CD4-positive, alpha-beta T cell treated with Interleukin-4 for 4 hours (primary cell): ENCODE measurements at regions not wholly inside any gene's neighbourhood (a gene's known extent, or its start where the extent isn't known, plus 50 kb on each side); places are given as distances from the start of the nearest gene placed in this dataset.

Source experiments
- DNase-seq: peaks from one replicate; pipeline ENCODE4 v3.0.0-alpha.2; 2020

- no peak for DNase-seq
These were observed 237.5 kb upstream of the SLC35B3 start for GRCh38 chr6:8672882-8673281.

DNA sequence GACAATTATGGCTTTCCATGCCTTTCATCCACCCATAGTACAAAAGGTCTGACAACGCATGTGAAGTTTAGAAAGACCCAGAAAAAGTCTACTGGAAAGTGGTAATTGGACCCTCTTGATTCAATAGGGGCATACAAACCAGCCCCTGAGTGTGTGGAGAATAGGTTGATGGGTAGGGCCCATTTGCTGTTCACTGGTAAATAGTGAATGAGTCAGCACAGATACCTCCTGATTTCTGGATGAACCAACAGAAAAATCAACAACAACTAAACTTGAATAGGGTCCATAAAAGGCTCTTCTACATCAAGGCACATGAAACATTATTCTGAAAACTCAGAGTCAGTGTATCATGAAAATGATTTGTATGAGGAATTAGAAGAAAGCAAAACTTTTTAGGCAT lies 235.4 kb upstream of the SLC35B3 start:
- no peak for DNase-seq

DNA sequence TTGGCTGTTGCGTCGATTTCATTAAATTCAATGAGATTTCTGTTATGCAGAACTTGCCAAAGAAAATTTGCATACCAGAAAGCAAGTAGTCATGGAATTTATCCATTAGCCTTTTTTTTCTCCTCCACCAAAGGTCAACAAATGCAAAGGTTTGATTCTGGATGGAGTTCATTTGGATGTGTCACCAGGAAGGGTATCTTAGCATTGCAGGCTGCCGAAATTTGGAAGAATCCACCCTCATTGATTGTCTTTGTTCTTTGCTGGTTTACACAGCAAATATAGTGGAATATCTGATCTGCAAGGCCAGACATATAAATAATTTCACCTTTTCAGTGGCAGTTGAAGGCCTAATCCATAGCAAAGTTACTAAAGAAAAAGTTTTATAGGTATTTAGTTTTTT lies 229.4 kb upstream of the SLC35B3 start:
- DNase-seq: no peak

DNA sequence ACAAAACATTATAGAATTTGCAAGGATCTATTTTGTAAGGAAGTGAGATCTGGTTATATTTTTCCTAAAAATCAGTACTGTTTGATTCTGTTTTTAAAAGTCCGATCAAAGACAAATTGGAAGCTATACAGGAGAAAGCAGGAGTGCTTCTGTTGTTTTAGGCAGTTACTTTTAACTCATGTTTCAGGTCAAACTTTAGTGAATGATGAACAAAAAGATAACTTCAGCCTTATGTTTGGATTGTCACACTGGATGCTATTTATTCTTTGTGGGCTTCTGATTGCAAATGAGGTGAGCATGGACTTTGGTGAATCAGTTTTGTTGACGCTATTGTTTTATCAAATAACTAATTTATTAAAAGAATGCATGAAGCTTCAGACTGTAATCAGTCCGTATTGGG lies 228.7 kb upstream of the SLC35B3 start:
- no peak for DNase-seq

DNA sequence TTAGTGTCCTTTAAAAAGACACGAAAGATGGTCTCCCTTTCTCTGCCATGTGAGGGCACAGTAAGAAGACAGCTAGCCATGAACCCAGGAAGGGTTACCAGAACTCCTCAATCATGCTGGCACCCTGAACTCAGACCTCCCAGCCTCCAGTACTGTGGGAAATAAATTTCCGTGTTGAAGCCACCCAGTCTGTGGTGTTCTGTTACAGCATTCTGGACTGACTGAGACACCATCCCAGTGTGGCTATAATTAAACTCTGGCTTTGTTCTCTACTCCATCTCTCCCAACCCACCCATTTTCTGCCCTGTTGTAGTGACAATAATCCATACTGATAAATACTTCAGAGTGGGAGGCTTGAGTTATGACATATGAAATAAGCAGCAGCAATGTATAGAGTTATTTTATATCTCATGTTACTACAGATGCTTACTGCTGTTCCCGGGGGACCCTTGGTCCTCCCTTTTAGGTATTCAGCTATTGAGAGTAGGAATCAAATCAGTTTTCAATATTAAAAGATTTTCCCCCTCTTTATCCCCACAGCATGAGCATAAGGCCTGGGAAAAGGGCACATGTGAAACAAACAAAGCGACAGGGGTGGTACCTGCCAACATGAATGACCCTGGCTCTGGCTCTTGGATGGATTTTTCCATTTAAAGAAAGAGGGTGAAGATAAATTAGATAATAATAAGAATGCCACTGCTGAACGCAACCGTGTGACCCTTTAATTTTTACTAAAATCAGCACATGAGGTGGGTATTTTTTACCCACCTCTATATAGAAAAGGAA lies 224.3 kb upstream of the SLC35B3 start:
- no peak for DNase-seq

DNA sequence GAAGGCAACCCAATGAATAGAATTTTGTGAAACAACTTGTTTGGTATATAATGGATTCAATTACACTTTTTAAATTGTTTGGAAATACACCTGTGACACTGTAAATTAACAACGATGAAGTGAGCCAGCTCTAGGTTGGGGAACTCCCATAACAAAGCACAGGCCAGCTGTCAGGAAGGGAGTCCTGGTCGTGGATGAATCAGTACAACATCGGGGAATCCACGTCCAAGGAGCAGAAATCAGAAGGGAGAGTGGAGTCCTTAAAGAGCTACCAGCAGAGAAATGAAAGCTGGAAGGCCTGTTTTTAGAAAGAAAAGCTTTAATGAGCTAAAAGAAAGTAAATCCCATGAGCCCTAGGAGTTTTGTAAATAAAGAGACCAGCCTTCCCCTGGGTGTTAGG lies 223.1 kb upstream of the SLC35B3 start:
- DNase-seq: no peak

GRCh38 chr6:8657522-8657921 lies 222.2 kb upstream of the SLC35B3 start:
- no peak for DNase-seq

GRCh38 chr6:8655670-8656454 lies 220.5 kb upstream of the SLC35B3 start:
- no peak for DNase-seq

GRCh38 chr6:8652710-8653109 lies 217.4 kb upstream of the SLC35B3 start:
- no peak for DNase-seq

- no peak for DNase-seq
These were observed 216.7 kb upstream of the SLC35B3 start for GRCh38 chr6:8651998-8652397.

- DNase-seq: no peak
These were observed 209.9 kb upstream of the SLC35B3 start for GRCh38 chr6:8645212-8645611.

GRCh38 chr6:8644306-8644705 lies 209.0 kb upstream of the SLC35B3 start:
- DNase-seq: no peak

DNA sequence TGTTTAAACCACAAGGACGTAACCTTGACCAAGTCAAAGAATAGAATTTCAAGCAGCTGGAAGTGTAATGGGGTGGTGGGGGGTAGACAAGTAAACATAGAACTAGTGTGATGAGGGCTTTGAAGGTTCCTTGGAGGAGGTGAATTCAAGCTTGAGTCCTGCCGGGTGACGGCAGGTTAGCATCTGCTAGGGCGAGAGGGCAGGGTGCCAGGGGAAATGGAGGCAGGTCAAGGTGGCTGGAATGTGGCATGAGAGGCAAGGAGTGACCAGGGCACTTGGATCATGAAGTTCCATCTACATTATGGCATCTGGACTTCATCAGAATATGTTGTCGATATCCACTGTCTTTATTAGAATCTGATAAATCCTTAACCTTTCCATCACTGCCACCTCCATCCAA lies 207.5 kb upstream of the SLC35B3 start:
- no peak for DNase-seq

GRCh38 chr6:8642131-8642530 lies 206.8 kb upstream of the SLC35B3 start:
- DNase-seq: no peak

GRCh38 chr6:8639928-8640649 lies 204.7 kb upstream of the SLC35B3 start:
- DNase-seq: no peak

- no peak for DNase-seq
These were observed 202.7 kb upstream of the SLC35B3 start for GRCh38 chr6:8637896-8638597.

GRCh38 chr6:8633762-8634161 lies 198.4 kb upstream of the SLC35B3 start:
- DNase-seq: no peak

DNA sequence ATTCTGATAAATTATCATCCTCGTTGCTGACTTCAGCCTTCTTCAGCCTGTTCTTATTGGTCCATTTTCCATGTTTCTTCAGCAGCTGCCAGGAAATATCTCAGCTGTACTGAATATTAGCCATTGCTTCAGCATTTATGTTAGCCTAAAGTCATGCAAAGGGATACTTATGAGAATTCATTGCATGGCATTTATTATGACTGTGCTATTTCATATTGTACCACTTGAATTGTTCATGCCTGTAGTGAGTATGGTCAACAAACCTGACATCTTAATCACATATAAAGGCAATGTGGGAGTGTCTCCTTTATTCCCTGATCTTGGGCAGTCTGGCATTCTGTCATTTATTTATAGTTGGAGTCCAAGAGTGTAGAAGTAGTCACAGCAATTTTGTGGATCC lies 193.4 kb upstream of the SLC35B3 start:
- no peak for DNase-seq

DNA sequence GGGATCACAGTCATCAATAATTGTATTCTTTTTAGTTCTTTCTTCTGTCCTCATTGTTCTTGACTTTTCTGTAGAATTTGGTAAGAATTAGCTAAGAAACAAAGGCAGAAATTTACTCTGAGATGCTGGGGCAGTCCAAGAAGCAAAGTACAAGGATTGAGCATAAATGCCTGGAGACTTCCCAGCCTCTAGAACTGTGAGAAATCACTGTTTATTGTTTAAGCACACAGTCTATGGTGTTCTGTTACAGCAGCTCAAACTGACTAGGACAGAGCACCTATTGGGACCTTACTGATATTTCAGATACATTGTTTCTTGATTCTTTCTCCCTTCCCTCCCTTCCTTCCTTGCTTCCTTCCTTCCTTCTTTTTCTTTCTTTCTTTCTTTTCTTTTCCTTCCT lies 192.7 kb upstream of the SLC35B3 start:
- no peak for DNase-seq

DNA sequence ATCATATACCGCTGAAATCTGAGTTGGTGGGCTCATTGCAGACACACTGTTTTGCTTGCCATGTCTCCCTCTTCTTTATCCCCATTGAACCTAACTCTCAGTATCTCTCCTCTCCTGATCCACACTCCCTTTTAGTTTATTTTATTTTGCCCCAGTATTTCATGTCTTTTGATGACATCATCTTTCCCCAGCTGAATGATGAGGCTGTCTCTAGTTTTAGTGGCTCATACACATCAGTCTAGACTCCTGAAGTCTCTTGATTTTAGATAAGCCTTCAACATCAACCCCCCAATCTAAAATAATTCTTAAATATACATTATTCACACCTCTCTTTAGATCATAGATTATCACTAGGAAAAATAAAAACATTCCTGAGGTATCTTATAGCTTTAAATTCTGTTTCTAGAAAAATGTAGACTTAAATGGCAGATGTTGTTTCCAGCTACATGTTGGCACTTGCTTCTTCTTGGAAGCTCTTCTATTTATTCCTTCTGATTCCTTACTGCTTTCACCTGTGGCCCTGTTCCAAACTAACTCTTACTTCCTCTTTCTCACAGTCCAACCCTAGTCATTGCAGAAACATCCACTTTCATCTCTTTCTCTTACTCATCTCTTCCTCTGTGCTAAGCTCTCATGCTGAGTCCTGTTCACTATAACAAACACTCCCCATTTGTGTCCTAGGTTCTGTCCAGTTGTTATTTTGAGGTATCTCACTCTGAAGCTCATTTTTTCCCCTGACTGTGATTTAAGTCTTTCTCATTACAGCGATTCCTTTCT lies 191.9 kb upstream of the SLC35B3 start:
- DNase-seq: no peak

DNA sequence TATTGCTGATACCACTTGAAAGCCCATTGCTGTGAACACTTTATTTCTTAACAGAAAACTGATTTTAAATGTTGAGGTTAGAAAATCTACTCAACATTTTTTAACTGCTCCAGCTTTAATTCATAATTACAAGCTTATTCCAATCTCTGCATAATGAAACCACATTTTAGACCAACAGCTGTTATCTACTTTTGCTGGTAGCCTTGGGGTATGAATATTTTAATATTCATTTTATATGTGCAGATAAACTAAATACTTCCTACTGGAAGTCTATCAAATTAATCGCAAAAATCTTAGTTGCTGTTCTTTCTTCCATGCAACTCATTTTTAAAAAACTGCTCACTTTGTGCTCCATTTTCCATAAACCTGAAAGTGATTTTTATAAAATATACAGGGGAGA lies 189.3 kb upstream of the SLC35B3 start:
- DNase-seq: no peak

GRCh38 chr6:8623441-8623840 lies 188.1 kb upstream of the SLC35B3 start:
- no peak for DNase-seq
